ENCODE measurements at regions not wholly inside any gene's neighbourhood (a gene's known extent, or its start where the extent isn't known, plus 50 kb on each side); places are given as distances from the start of the nearest gene placed in this dataset.
A peak's percentile ranks its signal among the peaks of the same experiment; 100 is the strongest.

GRCh38 chr15:62502451-62502850 lies 337.4 kb upstream of the C2CD4B start:
- no peak for TF ChIP-seq CTCF (IDR thresholded peaks at IDR 0.05; ENCODE audit: insufficient read depth, low read depth, low read length, missing control alignments)
- no peak for DNase-seq (ENCODE audit: low read depth)
- H3K4me3 ChIP-seq (ENCODE audit: low read depth, low read length), result no peak overlapping the region

GRCh38 chr15:62503451-62503850 lies 338.4 kb upstream of the C2CD4B start:
- no peak for TF ChIP-seq CTCF (IDR thresholded peaks at IDR 0.05; ENCODE audit: insufficient read depth, low read depth, low read length, missing control alignments)
- H3K4me3 ChIP-seq (ENCODE audit: low read depth, low read length), result no peak overlapping the region
- peak; percentile 15 for DNase-seq (ENCODE audit: low read depth)

- DNase-seq (ENCODE audit: low read depth), result no peak
- H3K4me3 ChIP-seq (ENCODE audit: low read depth, low read length), result no peak overlapping the region
- TF ChIP-seq CTCF (IDR thresholded peaks at IDR 0.05; ENCODE audit: insufficient read depth, low read depth, low read length, missing control alignments), result no peak
Observed at GRCh38 chr15:62505762-62506161, 340.7 kb upstream of the C2CD4B start.

GRCh38 chr15:62506217-62506805 lies 341.2 kb upstream of the C2CD4B start:
- H3K4me3 ChIP-seq (ENCODE audit: low read depth, low read length), result no peak overlapping the region
- no peak for DNase-seq (ENCODE audit: low read depth)
- no peak for TF ChIP-seq CTCF (IDR thresholded peaks at IDR 0.05; ENCODE audit: insufficient read depth, low read depth, low read length, missing control alignments)

- H3K4me3 ChIP-seq (ENCODE audit: low read depth, low read length), result no peak overlapping the region
- DNase-seq (ENCODE audit: low read depth), result no peak
- no peak for TF ChIP-seq CTCF (IDR thresholded peaks at IDR 0.05; ENCODE audit: insufficient read depth, low read depth, low read length, missing control alignments)
Observed at GRCh38 chr15:62509395-62509958, 344.4 kb upstream of the C2CD4B start.

- DNase-seq (ENCODE audit: low read depth), result no peak
- H3K4me3 ChIP-seq (ENCODE audit: low read depth, low read length), result no peak overlapping the region
- no peak for TF ChIP-seq CTCF (IDR thresholded peaks at IDR 0.05; ENCODE audit: insufficient read depth, low read depth, low read length, missing control alignments)
Observed at GRCh38 chr15:62510791-62511190, 345.7 kb upstream of the C2CD4B start.

- no peak for DNase-seq (ENCODE audit: low read depth)
- TF ChIP-seq CTCF (IDR thresholded peaks at IDR 0.05; ENCODE audit: insufficient read depth, low read depth, low read length, missing control alignments), result no peak
- no peak overlapping the region for H3K4me3 ChIP-seq (ENCODE audit: low read depth, low read length)
Observed at GRCh38 chr15:62512904-62513303, 347.8 kb upstream of the C2CD4B start.
